Panc1 (cell line): ENCODE measurements at regions not wholly inside any gene's neighbourhood (a gene's known extent, or its start where the extent isn't known, plus 50 kb on each side); places are given as distances from the start of the nearest gene placed in this dataset.

Experiments used
- ATAC-seq: fragments of 200-7000 bp; cut with Tn5 transposase; 2 replicates; pipeline ENCODE4 v1.9.1; 2020; ENCODE audit warnings: mild to moderate bottlenecking, moderate library complexity
- BruUV-seq: library from RNA; stranded (reverse); fragments of 400-500 nt; replicated peaks from 2 replicates; lab custom pipeline; 2021; lab: Mats Ljungman, UMichigan
- CTCF ChIA-PET: fragments of 300-600 bp; sonication (Branson Sonifier 250); formaldehyde crosslinking; loops from one replicate; lab custom pipeline; 2022; ENCODE audit warnings: antibody characterized with exemption; lab: Charles Lee
- POLR2A ChIA-PET: fragments of 300-600 bp; sonication (Branson Sonifier 250); formaldehyde crosslinking; loops from one replicate; lab custom pipeline; 2022; ENCODE audit warnings: antibody characterized with exemption; lab: Charles Lee
- DNase-seq: peaks from one replicate; pipeline ENCODE4 v3.0.0-alpha.2; 2010; ENCODE audit warnings: low read depth, low spot score
- H3K27ac ChIP-seq: 2 replicates; pipeline ENCODE4 v1.5.1; 2011; ENCODE audit warnings: mild to moderate bottlenecking, low read length, inconsistent platforms
- H3K27me3 ChIP-seq: fragments of 200-500 bp; sonication (Bioruptor generic); 2 replicates; pipeline ENCODE4 v1.6.0; 2014; ENCODE audit warnings: low read length, inconsistent platforms; ENCODE audit not compliant: control insufficient read depth, insufficient read depth
- H3K36me3 ChIP-seq: fragments of 200-500 bp; sonication (Bioruptor generic); 2 replicates; pipeline ENCODE4 v1.5.1; 2014; ENCODE audit warnings: inconsistent platforms, mild to moderate bottlenecking, low read length, moderate library complexity; ENCODE audit not compliant: control insufficient read depth, insufficient read depth
- H3K4me1 ChIP-seq: 2 replicates; pipeline ENCODE4 v1.5.1; 2011; ENCODE audit warnings: inconsistent platforms, mild to moderate bottlenecking, low read length, moderate library complexity; ENCODE audit not compliant: control insufficient read depth, insufficient read depth
- H3K4me3 ChIP-seq, 2 experiments: 2 replicates each; pipeline ENCODE4 v1.5.1; 2011 to 2012; ENCODE audit warnings: low read depth in 2 of 2, low read length in 2 of 2, mild to moderate bottlenecking in 2 of 2, inconsistent platforms in 1 of 2, moderate library complexity in 1 of 2
- H3K9me3 ChIP-seq: fragments of 200-500 bp; sonication (Bioruptor generic); 2 replicates; pipeline ENCODE4 v1.5.1; 2014; ENCODE audit warnings: low read depth, mild to moderate bottlenecking, inconsistent platforms, low read length, moderate library complexity; ENCODE audit not compliant: control insufficient read depth, insufficient read depth
- POLR2AphosphoS5 ChIP-seq: IDR thresholded peaks from 2 replicates; pipeline ENCODE4 v1.6.1; 2012; ENCODE audit warnings: mild to moderate bottlenecking, low read depth, low read length, moderate library complexity
- SIN3A ChIP-seq: IDR thresholded peaks from 2 replicates; pipeline ENCODE4 v1.6.1; 2012; ENCODE audit warnings: low read depth, mild to moderate bottlenecking, low read length, moderate library complexity, borderline replicate concordance; ENCODE audit not compliant: insufficient read depth
- TCF7L2 ChIP-seq: IDR thresholded peaks from 2 replicates; pipeline ENCODE4 v1.6.1; 2011; ENCODE audit warnings: mild to moderate bottlenecking, low read depth, low read length, inconsistent platforms
- in situ Hi-C: cut with HindIII; loops from 2 replicates; pipeline ENCODE4 v1.10.0; 2016; ENCODE audit warnings: low sequenced_read_pairs, low pct_unique_long_range_greater_than_20kb
- intact Hi-C: fragments of 100-400 bp; cut with micrococcal nuclease; formaldehyde crosslinking; loops from one replicate; pipeline ENCODE4 v1.10.0; 2022; ENCODE audit not compliant: unreplicated experiment
- TF ChIP-seq, protein P1 (sequence below): fragments of 450-650 bp; IDR thresholded peaks from 2 replicates; pipeline ENCODE4 v1.5.1; 2017; ENCODE audit warnings: mild to moderate bottlenecking
- TF ChIP-seq, protein P2 (sequence below), 2 experiments: IDR thresholded peaks; 2 replicates each; pipeline ENCODE4 v1.6.1; 2011 to 2012; ENCODE audit warnings: low read depth in 2 of 2, control low read depth in 1 of 2, low read length in 1 of 2, mild to moderate bottlenecking in 1 of 2, moderate library complexity in 1 of 2; ENCODE audit not compliant: insufficient read depth in 1 of 2

DNA sequence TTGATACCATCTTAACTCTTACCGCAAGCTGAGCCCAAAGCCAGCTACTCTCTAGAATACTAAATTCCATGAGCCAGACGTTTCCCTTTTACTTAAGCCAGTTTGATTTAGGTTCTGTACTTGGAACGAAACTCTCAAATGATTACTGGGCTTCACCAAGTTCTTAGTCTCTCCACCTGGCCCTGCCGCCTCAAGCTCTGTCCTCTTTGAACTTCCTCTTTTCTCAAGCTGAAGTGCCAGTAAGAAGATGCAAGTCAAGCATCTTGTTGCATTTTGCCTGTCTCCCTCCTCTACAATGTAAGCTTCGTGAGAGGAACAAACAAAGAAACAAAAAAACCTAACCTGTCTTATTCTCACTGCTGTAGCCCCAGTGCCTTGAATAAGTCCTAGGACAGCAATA lies 358.2 kb upstream of the NPVF start:
- intact Hi-C loops, result no loop called here
- no peaks in the 10 kb centered on the region for H3K9me3 ChIP-seq
- in situ Hi-C loops, result no loop called here
- no peaks in the 10 kb centered on the region for H3K36me3 ChIP-seq
- no peak overlapping the region for H3K27ac ChIP-seq
- no peaks in the 10 kb centered on the region for H3K4me1 ChIP-seq
- DNase-seq (no peak), ATAC-seq (no peak)
- H3K27me3 ChIP-seq, result peaks cover 14% of the 10 kb centered on the region
- CTCF ChIA-PET, result no interaction called here
- H3K4me3 ChIP-seq, result no peak overlapping the region
- no TSS peak for BruUV-seq
- POLR2A ChIA-PET, result no interaction called here
- TF ChIP-seq, protein P1, sequence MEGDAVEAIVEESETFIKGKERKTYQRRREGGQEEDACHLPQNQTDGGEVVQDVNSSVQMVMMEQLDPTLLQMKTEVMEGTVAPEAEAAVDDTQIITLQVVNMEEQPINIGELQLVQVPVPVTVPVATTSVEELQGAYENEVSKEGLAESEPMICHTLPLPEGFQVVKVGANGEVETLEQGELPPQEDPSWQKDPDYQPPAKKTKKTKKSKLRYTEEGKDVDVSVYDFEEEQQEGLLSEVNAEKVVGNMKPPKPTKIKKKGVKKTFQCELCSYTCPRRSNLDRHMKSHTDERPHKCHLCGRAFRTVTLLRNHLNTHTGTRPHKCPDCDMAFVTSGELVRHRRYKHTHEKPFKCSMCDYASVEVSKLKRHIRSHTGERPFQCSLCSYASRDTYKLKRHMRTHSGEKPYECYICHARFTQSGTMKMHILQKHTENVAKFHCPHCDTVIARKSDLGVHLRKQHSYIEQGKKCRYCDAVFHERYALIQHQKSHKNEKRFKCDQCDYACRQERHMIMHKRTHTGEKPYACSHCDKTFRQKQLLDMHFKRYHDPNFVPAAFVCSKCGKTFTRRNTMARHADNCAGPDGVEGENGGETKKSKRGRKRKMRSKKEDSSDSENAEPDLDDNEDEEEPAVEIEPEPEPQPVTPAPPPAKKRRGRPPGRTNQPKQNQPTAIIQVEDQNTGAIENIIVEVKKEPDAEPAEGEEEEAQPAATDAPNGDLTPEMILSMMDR, result no peak
- TF ChIP-seq SIN3A (no peak), TCF7L2 (no peak), POLR2AphosphoS5 (no peak)
- TF ChIP-seq, protein P2, sequence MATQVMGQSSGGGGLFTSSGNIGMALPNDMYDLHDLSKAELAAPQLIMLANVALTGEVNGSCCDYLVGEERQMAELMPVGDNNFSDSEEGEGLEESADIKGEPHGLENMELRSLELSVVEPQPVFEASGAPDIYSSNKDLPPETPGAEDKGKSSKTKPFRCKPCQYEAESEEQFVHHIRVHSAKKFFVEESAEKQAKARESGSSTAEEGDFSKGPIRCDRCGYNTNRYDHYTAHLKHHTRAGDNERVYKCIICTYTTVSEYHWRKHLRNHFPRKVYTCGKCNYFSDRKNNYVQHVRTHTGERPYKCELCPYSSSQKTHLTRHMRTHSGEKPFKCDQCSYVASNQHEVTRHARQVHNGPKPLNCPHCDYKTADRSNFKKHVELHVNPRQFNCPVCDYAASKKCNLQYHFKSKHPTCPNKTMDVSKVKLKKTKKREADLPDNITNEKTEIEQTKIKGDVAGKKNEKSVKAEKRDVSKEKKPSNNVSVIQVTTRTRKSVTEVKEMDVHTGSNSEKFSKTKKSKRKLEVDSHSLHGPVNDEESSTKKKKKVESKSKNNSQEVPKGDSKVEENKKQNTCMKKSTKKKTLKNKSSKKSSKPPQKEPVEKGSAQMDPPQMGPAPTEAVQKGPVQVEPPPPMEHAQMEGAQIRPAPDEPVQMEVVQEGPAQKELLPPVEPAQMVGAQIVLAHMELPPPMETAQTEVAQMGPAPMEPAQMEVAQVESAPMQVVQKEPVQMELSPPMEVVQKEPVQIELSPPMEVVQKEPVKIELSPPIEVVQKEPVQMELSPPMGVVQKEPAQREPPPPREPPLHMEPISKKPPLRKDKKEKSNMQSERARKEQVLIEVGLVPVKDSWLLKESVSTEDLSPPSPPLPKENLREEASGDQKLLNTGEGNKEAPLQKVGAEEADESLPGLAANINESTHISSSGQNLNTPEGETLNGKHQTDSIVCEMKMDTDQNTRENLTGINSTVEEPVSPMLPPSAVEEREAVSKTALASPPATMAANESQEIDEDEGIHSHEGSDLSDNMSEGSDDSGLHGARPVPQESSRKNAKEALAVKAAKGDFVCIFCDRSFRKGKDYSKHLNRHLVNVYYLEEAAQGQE (IDR thresholded peaks at IDR 0.05; ENCODE audit: insufficient read depth in 1 of 2, low read depth in 2 of 2, low read length in 1 of 2), result no peak

DNA sequence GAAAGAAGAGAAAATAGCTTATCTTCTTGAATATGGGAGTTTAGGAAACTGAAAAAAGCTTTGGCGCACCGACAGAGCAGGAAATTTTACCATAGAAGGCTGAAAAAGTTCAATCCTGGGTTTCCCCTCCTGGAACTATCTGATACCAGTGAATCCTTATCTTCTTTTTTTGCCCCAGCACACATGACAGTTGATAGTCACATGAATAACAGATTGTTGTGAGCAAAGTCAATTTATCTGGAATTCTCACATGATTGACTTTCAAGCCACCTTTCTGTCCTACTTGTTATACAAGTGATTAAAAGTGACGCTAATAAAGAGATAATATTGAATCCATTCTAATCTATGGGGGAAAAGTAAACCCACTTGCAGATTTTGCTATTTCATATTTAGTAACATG lies 365.8 kb upstream of the NPVF start:
- H3K4me3 ChIP-seq, result no peak overlapping the region
- TF ChIP-seq POLR2AphosphoS5 (no peak), SIN3A (no peak), TCF7L2 (no peak)
- TF ChIP-seq, protein P1, result no peak
- TF ChIP-seq, protein P2 (IDR thresholded peaks at IDR 0.05; ENCODE audit: insufficient read depth in 1 of 2, low read depth in 2 of 2, low read length in 1 of 2), result no peak
- DNase-seq, result no peak
- no peak for ATAC-seq
- H3K36me3 ChIP-seq, result no peaks in the 10 kb centered on the region
- intact Hi-C loops, result no loop called here
- BruUV-seq, result no TSS peak
- POLR2A ChIA-PET, result no interaction called here
- no peaks in the 10 kb centered on the region for H3K9me3 ChIP-seq
- CTCF ChIA-PET, result no interaction called here
- no peak overlapping the region for H3K27ac ChIP-seq
- in situ Hi-C loops, result no loop called here
- no peaks in the 10 kb centered on the region for H3K4me1 ChIP-seq
- peaks cover 6% of the 10 kb centered on the region for H3K27me3 ChIP-seq
